Smooth muscle cell (in vitro differentiated cells): ENCODE measurements at regions not wholly inside any gene's neighbourhood (a gene's known extent, or its start where the extent isn't known, plus 50 kb on each side); places are given as distances from the start of the nearest gene placed in this dataset.
"Not testable (repeated sequence)": the region's sequence is repeated elsewhere in the genome, so short reads cannot be mapped to it uniquely, and the experiment has no call there.

ENCODE experiments used
- DNase-seq: peaks from one replicate; lab custom pipeline; 2025; ENCODE audit not compliant: unreplicated experiment; lab: John Stamatoyannopoulos, UW
- H2AFZ ChIP-seq: fragments of 200-600 bp; sonication (generic); 2 replicates; pipeline ENCODE4 v1.6.0; 2016; ENCODE audit warnings: antibody characterized with exemption, low read depth, mild to moderate bottlenecking
- H3F3A ChIP-seq: fragments of 200-600 bp; sonication (generic); 2 replicates; pipeline ENCODE4 v1.6.0; 2017; ENCODE audit warnings: antibody characterized with exemption, low read depth
- H3K27ac ChIP-seq: fragments of 200-600 bp; sonication (generic); 2 replicates; pipeline ENCODE4 v1.5.1; 2016; ENCODE audit warnings: low read depth, mild to moderate bottlenecking
- H3K27me3 ChIP-seq: fragments of 200-600 bp; sonication (generic); 2 replicates; pipeline ENCODE4 v1.6.1; 2016; ENCODE audit warnings: low read depth, mild to moderate bottlenecking
- H3K36me3 ChIP-seq: fragments of 200-600 bp; sonication (generic); 2 replicates; pipeline ENCODE4 v1.5.1; 2016; ENCODE audit warnings: low read depth
- H3K4me1 ChIP-seq: fragments of 200-600 bp; sonication (generic); 2 replicates; pipeline ENCODE4 v1.5.1; 2016; ENCODE audit warnings: low read depth
- H3K4me2 ChIP-seq: fragments of 200-600 bp; sonication (generic); 2 replicates; pipeline ENCODE4 v1.6.0; 2016; ENCODE audit warnings: mild to moderate bottlenecking
- H3K4me3 ChIP-seq: fragments of 200-600 bp; sonication (generic); 2 replicates; pipeline ENCODE4 v1.5.1; 2016; ENCODE audit warnings: mild to moderate bottlenecking
- H3K79me2 ChIP-seq: fragments of 200-600 bp; sonication (generic); 2 replicates; pipeline ENCODE4 v1.6.0; 2016; ENCODE audit warnings: low read depth, mild to moderate bottlenecking
- H3K9ac ChIP-seq: fragments of 200-600 bp; sonication (generic); 2 replicates; pipeline ENCODE4 v1.6.0; 2016; ENCODE audit warnings: low read depth
- H3K9me3 ChIP-seq: fragments of 200-600 bp; sonication (generic); replicated peaks from 2 replicates; pipeline ENCODE4 v1.5.1; 2016; ENCODE audit warnings: low read depth
- H4K20me1 ChIP-seq: fragments of 200-600 bp; sonication (generic); 2 replicates; pipeline ENCODE4 v1.6.0; 2016; ENCODE audit warnings: low read depth
- WGBS: methylation state at CpG from one replicate; pipeline ENCODE4 v1.1.7; 2016; ENCODE audit warnings: low lambda C conversion rate; 5-methylcytosine and 5-hydroxymethylcytosine counted together
- TF ChIP-seq, protein P1 (sequence below): fragments of 200-600 bp; sonication (generic); IDR thresholded peaks from 2 replicates; pipeline ENCODE4 v1.5.1; 2017; ENCODE audit warnings: borderline replicate concordance, mild to moderate bottlenecking, antibody characterized with exemption; ENCODE audit not compliant: insufficient read depth, poor library complexity, severe bottlenecking

GRCh38 chr6:119734227-119734626 is 384.7 kb upstream of the MAN1A1 start:
- Histone ChIP-seq H3F3A (peaks cover 12% of the 10 kb centered on the region), H3K9ac (no peak overlapping the region), H3K4me2 (no peak overlapping the region), H3K36me3 (no peaks in the 10 kb centered on the region), H3K79me2 (no peaks in the 10 kb centered on the region), H3K4me1 (peaks cover 7% of the 10 kb centered on the region), H3K27ac (no peak overlapping the region), H2AFZ (no peak overlapping the region), H3K9me3 (no peaks in the 10 kb centered on the region), H4K20me1 (no peaks in the 10 kb centered on the region), H3K4me3 (no peak overlapping the region), H3K27me3 (no peaks in the 10 kb centered on the region)
- TF ChIP-seq, protein P1, sequence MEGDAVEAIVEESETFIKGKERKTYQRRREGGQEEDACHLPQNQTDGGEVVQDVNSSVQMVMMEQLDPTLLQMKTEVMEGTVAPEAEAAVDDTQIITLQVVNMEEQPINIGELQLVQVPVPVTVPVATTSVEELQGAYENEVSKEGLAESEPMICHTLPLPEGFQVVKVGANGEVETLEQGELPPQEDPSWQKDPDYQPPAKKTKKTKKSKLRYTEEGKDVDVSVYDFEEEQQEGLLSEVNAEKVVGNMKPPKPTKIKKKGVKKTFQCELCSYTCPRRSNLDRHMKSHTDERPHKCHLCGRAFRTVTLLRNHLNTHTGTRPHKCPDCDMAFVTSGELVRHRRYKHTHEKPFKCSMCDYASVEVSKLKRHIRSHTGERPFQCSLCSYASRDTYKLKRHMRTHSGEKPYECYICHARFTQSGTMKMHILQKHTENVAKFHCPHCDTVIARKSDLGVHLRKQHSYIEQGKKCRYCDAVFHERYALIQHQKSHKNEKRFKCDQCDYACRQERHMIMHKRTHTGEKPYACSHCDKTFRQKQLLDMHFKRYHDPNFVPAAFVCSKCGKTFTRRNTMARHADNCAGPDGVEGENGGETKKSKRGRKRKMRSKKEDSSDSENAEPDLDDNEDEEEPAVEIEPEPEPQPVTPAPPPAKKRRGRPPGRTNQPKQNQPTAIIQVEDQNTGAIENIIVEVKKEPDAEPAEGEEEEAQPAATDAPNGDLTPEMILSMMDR: no peak
- no peak for DNase-seq
- 95% methylated on average over 1 of the region's 1 CpG for WGBS

DNA sequence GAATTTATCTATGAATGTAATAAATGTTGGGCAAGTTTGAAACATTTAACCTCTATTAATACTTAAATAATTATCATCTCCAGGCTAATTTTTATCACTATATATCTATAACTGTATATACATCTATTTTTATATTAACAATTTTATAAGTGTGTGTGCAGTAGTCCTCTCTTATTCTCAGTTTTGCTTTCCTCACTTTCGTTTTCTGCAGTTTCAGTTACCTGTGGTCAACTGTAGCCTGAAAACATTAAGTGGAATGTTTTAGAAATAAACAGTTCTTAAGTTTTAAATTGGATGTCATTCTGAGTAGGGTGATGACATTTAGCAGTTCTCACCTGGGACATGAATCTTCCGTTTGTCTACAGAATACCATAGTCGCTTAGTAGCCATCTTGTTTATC is 379.4 kb upstream of the MAN1A1 start:
- no peak overlapping the region for H3K4me2 ChIP-seq
- WGBS: 94% methylated on average over 3 of the region's 3 CpGs
- TF ChIP-seq, protein P1: no peak

GRCh38 chr6:119728220-119728750 is 378.7 kb upstream of the MAN1A1 start:
- no peaks in the 10 kb centered on the region for H3K79me2 ChIP-seq
- no peaks in the 10 kb centered on the region for H3F3A ChIP-seq
- no peak overlapping the region for H3K4me2 ChIP-seq
- no peaks in the 10 kb centered on the region for H3K27me3 ChIP-seq
- no peaks in the 10 kb centered on the region for H3K9me3 ChIP-seq
- 81% methylated on average over 7 of the region's 7 CpGs for WGBS
- TF ChIP-seq, protein P1: no peak
- no peaks in the 10 kb centered on the region for H3K4me1 ChIP-seq
- H2AFZ ChIP-seq: no peak overlapping the region
- DNase-seq: no peak
- H3K4me3 ChIP-seq: no peak overlapping the region
- H3K36me3 ChIP-seq: no peaks in the 10 kb centered on the region
- H4K20me1 ChIP-seq: no peaks in the 10 kb centered on the region
- no peak overlapping the region for H3K27ac ChIP-seq
- no peak overlapping the region for H3K9ac ChIP-seq

More for the DNA sequence above, 379.4 kb upstream of the MAN1A1 start:
- Histone ChIP-seq H3K9ac (no peak overlapping the region), H3K4me1 (no peaks in the 10 kb centered on the region), H3K27me3 (no peaks in the 10 kb centered on the region), H3F3A (no peaks in the 10 kb centered on the region), H3K36me3 (no peaks in the 10 kb centered on the region), H3K4me3 (no peak overlapping the region), H3K79me2 (no peaks in the 10 kb centered on the region), H4K20me1 (no peaks in the 10 kb centered on the region), H2AFZ (no peak overlapping the region), H3K27ac (no peak overlapping the region), H3K9me3 (no peaks in the 10 kb centered on the region)
- no peak for DNase-seq

GRCh38 chr6:119727504-119728219 is 378.1 kb upstream of the MAN1A1 start:
- H4K20me1 ChIP-seq: no peaks in the 10 kb centered on the region
- no peaks in the 10 kb centered on the region for H3K36me3 ChIP-seq
- no peak overlapping the region for H3K9ac ChIP-seq
- 75% methylated on average over 3 of the region's 3 CpGs for WGBS
- H3K27ac ChIP-seq: no peak overlapping the region
- H2AFZ ChIP-seq: no peak overlapping the region
- no peak overlapping the region for H3K4me2 ChIP-seq
- H3K9me3 ChIP-seq: no peaks in the 10 kb centered on the region
- no peak overlapping the region for H3K4me3 ChIP-seq
- no peaks in the 10 kb centered on the region for H3F3A ChIP-seq
- no peaks in the 10 kb centered on the region for H3K27me3 ChIP-seq
- TF ChIP-seq, protein P1: no peak
- DNase-seq: no peak
- no peaks in the 10 kb centered on the region for H3K4me1 ChIP-seq
- no peaks in the 10 kb centered on the region for H3K79me2 ChIP-seq

- DNase-seq: not testable (repeated sequence)
Observed at GRCh38 chr6:119726912-119727311, 377.4 kb upstream of the MAN1A1 start.

More at GRCh38 chr6:119726912-119727311, 377.4 kb upstream of the MAN1A1 start:
- not testable (repeated sequence) for H2AFZ ChIP-seq, H3K79me2 ChIP-seq, H3K9ac ChIP-seq, H3K27ac ChIP-seq, H3K4me2 ChIP-seq, H3K4me3 ChIP-seq, H3K9me3 ChIP-seq, H4K20me1 ChIP-seq, H3K4me1 ChIP-seq, H3K27me3 ChIP-seq, H3F3A ChIP-seq, H3K36me3 ChIP-seq
